OCI-M2 (cell line): ENCODE measurements at regions not wholly inside any gene's neighbourhood (a gene's known extent, or its start where the extent isn't known, plus 50 kb on each side); places are given as distances from the start of the nearest gene placed in this dataset.

Experiments
- DNase-seq: peaks from one replicate; lab custom pipeline; 2025; ENCODE audit not compliant: unreplicated experiment; lab: John Stamatoyannopoulos, UW

DNA sequence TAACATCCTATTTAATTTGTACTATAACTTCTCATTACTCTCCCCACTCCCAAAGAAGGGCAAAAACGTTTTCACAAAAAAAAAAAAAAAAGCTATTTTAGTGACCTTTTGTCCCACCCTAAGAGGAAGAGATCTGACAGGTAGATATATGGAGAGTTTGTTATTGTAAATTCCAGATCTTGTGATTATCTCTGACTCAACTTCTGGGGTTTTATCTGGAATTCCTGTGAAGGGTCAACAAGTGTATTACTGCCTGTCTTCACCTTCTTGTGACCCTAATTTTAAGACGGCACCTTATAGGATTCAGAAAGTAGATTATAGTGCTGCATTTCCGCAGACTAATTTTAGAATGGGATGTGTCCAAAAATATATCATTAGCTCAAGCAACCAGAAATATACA lies 205.9 kb upstream of the CDIN1 start:
- DNase-seq: no peak

DNA sequence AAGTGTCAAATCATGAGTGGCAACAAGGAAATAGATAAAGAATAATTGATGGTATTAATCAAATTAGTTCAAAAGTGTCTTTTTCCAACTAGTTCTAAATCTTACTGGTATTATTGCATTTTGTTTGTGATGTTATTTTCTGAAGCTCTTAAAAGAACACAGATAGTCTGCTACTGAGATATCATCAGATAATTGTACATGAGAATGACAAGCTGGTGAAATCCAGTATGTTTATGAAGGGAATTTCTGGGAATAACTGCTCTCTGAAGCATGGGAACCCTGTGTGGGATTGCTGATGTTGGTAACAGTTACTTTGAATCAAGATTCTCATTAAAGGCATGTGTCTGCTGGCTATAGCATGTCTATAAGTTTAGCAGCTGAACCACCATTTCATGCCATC lies 190.3 kb upstream of the CDIN1 start:
- no peak for DNase-seq

DNA sequence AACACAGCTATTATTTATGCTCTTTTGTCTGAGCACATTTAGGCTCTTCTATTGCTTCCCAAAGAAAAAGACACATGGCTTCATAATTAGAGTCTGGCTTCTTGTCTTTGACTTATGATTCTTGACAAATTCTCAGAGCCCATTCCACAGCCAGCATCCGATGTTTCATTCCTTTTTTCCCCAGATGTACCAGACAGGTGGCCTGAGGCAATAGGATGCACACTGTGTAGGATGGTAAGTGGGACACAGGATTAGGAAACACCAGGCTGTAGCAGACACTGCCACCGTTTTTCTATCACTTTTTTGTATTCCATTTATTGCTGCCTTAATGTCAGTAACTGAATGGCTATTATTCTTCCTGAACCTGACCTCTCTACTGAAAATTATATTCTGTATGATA lies 188.9 kb upstream of the CDIN1 start:
- no peak for DNase-seq

DNA sequence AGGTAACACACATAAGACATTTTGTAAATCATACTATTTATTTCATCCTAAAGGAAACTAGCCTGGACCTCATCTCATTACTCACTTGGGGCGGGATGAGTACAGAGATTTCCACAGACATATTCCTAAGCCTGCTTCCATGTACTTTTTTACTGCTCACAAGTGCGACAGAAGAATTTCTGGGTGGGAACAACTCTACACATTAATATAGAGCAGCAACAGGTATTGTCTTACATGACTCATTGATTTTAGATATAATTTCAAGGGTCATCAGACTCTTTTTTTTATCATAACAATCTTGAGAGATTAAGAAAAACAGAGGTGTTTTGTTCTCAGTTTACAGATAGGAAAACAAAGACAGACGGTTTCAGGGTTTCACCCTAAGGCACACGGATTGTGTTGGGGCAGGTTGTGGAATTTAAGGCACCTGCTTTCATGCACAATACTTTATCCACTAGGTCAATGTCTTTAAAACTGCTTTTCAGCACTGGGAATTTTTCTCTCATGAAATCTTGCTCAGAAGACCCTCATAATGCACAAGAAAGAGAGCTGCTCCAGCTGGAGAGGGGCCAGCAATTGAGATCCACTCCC lies 186.7 kb upstream of the CDIN1 start:
- no peak for DNase-seq

DNA sequence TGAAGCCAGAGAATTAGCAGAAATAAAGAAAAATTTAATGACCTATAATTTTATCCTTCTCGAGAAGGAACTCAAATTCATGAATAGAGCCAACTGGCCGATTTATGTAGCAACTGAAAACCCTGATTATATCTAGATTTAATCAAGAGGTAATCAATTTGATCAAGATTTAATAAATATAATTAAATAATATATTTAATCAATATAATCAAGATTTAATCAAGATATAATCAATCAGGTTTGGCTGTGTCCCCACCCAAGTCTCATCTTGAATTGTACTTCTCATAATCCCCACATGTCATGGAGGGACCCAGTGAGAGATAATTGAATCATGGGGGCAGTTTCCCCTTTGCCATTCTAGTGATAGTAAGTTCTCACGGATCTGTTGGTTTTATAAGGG lies 181.2 kb upstream of the CDIN1 start:
- DNase-seq: no peak

DNA sequence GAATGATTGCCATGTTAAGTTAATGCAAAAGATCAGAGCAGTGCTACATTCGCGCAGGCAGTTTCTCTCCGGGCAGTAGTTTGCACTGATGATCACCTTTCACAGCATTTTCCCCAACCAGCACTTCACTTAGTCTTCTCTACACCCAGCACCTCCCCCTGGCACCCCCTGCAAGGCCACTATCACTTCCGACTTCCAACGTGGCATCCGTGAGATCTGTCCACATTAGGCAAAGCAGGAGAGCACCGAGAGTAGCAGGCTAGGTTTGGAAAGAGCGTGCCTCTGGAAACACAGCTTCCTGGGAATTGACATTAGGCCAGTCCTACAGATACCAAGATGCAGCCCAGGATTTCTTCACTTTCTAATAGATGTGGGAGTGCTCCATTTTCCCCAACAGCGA lies 180.2 kb upstream of the CDIN1 start:
- no peak for DNase-seq

DNA sequence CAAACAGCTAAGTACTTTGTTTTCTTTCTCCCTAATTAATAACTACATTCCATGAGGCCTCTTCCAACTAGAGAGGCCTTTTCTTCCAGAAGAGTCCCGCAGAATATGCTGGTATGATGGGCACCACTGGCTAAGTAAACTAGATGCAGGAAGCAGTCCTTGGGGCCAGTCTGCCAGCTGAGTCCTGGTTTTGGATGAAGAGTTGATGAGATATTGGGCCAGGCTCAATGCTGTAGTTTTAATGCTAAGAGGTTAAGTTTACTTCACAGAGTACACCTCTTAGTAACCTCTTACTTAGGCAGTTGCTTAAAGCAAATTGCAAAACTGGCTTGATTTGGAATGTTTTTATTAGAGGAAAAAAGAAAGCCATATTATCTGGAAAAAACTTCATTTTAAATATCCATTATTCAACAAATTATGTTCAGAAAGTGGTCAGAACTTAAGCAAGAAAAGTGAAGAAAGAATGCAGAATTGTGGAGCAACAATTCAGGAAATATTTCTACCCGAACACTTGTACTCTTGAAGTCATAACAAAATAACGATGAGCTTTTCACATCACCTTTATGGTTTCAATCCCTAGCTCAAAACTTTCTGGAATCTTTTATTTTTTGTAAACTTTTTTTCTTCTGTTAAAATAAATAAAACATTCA lies 178.4 kb upstream of the CDIN1 start:
- no peak for DNase-seq

DNA sequence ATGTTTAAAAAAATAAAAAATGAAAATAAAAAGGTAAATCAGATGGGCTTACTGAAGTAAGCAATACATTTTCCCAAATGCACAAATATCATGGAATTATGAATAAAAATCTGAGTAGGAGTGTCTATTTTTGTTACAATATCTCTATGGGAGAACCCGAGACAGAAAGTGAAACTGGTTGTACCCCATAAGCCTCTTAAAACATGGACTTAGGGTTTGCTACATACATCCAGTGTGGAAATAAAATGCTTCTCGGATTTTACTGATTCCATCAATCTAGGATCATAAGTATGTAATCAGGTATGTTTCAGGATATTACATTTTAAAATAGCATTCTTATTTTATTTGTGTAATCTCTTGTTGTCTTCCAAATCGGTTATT lies 177.8 kb upstream of the CDIN1 start:
- no peak for DNase-seq

DNA sequence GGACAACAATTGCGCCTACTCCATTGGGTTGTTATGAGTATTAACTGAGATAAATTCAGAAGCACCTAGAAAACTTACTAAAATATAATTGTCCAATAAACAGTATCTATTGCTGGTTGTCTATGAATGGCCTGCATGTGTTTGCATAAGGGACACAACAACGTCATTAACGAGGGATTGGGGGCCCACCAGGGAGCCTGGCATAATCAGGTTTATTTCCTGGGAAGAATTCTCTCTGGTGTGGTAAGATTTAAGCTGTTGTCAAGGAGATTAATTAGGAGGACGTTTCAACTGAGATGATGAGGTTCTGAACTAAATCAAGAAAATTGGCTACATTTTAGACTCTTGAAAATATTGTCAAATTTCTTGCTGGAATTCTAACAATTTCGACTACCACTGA lies 176.1 kb upstream of the CDIN1 start:
- no peak for DNase-seq

DNA sequence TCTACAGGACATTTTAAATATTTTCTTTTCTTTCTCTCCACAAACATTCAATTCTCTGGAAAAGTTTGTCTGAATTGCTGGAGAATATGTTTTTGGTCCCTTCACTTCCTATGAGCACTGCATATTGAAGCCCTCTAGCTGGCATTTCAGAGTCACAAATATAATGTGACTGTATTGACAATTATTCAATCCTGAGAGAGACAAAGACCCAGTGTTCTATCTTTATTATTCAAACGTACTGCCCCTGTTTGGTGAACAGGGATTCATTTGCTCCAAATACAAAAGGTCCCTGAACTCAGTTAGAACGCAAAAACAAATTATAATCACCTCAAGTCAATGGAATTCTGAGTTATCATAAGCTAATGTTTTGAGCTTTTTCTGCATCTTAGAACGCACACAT lies 173.1 kb upstream of the CDIN1 start:
- DNase-seq: no peak

DNA sequence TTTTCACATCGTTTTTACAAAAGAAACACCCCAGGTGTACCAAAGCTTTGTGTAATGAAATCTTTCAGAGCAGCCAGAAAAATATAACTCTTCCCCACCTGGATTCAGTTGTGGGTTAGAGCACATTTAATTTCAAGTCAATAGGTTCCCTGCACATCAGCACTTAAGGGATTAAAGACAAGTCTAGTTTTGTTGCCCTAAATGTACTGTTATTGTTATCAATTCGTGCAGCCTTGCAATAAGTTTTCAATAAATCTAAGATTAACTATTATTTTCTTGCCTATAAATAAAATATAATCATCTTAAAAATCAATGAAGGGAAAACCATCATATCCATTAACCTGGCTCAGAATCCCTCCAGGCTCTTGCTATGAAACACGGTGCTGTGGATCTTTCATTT lies 172.5 kb upstream of the CDIN1 start:
- DNase-seq: no peak

DNA sequence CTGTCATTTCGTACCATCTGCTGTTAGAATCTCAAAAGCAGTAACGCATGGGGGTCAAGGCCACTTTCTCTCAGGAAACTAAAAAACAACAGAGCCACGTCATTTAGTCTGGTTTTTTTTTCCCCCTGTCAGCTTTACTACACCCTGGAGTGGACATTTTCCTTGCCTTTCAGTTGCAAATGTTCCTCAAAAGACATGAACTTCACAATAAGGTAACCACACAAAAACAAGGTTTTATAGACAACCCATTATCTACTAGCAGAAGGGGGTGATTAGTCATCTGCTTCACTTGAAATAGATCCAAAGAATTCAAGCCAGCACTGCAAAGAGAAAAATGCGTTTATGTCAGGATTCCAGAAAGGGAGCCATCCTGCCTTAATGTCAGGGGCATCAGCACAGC lies 171.8 kb upstream of the CDIN1 start:
- DNase-seq: no peak

DNA sequence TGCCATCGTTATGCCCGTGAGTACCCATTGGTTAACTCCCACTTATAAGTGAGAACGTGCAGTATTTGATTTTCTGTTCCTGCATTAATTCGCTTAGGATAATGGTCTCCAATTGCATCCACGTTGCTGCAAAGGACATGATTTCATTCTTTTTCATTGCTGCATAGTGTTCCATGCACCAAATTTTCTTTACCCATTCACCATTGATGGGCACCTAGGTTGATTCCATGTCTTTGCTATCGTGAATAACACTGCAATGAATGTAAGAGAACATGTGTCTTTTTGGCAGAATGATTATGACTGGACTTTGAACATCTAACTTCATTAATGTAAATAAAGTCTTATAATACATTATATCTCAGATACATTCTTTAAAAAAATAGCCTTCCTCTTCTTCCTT lies 169.6 kb upstream of the CDIN1 start:
- no peak for DNase-seq

DNA sequence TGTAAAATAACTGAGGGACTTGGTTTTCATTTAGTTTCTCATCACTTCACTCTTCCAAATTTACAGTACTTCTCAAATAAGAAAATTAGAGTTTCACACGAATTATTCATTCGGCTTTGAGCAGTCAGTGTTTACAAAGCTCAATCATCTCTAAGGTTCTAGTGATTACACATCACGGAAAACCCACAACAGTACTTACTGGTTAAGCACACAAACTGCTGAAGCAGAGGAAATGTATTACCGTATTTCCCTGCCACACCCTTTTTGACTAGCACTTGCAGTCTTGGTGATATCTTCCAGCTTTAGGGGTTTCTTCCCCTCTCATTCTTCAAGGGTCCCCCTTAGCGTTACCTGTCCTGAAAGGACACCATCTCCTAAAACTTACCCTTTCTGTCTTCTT lies 164.8 kb upstream of the CDIN1 start:
- no peak for DNase-seq

DNA sequence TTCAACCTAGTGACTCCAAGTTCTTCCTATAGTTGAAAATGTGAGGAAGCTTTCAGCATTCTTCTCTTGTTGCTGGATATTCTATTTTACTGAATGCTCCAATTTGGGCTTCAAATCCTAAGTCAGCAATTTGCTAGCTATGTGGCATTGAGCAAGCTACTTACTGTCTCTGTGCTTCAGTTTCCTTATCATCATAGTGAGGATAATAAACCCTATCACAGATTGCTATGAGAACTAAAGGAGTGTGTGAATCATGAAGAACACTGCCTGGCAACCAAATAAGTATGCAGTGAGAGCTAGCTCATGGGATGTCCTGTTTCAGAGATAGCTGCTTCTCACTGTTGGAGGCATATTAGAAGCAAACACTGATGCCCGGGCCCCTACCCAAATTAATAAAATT lies 163.8 kb upstream of the CDIN1 start:
- DNase-seq: no peak

DNA sequence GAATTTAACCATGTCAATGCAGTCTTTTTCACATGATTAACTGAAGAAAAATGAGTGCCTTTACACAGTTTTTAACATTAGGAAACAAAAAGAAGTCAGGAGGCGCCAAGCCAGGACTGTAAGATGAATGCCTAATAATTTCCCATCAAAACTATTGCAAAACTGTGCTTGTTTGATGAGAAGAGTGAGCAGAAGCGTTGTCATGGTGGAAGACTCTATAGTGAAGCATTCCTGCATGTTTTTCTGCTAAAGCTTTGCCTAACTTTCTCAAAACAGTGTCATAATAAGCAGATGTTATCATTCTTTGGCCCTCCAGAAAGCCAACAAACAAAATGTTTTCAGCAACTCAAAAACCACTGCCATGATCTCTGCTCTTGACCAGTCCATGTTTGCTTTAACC lies 156.8 kb upstream of the CDIN1 start:
- DNase-seq: no peak

DNA sequence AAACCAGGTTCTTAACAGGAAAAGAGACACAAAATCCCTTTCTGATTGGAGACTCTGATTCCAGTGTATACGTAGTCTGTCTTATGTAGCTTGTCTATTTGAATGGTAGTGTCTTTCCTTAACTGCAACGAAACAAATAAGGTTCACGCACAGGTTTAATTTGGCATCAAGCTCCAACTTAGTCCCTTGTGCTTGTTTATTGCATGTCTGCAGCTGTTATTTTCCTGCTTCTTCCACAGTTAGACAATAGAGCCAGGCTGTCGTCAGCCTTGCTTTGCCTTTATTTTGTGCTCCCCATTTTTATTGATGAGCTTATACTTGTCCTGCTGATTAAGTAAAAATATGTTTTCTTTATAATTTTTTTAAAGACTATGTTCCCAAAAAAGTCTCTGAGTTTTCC lies 152.7 kb upstream of the CDIN1 start:
- no peak for DNase-seq

DNA sequence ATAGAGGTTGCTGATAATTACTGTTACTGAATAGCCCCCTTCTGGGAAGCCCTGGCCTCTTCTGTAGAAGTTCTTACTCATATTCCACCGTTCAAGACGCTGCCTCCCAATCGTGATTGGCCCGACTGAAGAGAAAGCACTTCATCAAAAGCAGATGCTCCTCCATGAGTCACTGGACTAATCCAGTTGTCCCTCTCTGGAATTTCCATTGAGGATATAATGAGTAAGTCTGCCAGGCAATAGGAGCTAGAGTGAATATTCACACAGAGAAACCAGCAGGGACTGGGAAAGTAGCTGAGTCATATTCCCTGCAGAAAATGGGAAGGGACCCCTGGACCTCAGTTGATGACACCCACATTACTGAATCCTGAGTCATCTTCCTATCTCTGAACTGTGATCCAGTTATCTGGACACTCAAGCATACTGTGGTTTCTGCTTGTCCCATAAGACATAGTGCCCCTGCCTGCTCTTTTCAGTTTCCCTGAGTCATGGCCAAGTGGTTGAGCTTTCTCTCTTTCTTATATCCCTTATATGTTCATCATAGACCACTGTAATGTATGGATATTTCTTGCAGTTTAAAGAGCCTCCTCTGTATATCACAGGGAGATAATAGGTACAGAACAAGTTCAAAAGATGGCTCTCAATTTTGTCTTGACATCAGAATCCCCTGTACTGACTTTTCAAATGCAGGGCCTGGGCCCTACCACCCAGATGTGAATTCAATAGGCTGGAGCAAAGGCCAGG lies 151.2 kb upstream of the CDIN1 start:
- DNase-seq: peak; percentile 80

DNA sequence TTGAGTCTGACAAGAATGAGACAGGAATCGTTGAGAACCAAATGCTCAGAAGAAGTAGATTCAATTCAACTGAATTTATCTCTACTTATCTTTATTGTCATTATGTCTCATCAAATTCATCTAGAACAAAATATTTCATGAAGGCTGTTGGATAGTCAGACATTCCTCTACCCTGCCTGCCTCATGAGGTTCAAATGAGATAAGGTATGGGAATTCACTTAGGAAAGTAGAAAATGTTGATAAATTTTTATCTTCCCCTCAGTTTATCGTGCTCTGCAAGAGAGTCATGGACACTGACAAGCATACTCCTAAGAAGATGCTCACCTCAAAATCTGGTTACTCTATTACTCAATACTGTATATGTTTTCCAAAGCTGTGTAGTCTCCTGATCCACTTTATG lies 149.7 kb upstream of the CDIN1 start:
- no peak for DNase-seq

DNA sequence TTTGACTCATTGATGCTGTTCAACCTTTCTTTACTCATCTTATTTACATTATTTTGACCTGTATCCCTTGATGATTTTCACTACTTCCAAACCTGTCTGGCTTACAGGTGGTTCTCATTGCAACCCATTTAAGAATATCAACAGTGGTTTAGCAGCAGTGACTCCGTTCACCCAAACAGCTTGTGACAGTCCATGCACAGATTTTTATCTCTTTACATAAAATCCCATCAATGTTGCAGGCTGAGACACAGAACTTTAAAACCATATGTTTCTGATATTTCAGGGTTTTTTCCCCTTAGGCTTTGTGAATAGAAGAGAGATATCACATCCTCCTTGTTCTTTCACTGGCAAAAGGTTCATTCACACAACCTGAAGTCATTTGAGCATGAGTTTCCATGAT lies 149.1 kb upstream of the CDIN1 start:
- DNase-seq: no peak

DNA sequence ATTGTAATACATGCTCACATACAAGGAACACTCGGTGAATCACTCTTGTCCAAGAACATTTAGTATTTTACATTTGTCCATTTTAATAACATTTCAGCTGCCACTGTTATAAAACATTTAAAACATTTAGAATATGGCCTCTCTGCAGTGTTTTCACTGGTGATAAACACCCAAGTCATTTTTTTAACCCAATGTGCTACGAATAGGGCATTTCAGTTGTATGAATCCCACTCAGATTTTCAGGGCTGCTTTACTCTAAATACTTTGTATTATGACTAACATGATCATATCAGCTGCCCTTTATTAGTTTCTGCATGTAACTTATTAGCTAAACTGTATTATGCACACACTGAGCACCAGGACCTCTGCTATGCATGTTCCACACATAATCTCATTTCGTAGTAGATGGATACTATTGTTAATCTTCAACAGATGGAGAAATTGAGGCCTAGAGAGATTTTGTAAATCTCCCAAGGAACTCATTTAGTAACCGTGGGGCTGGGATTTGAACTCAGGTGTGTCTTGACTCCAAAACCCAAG lies 148.6 kb upstream of the CDIN1 start:
- no peak for DNase-seq

DNA sequence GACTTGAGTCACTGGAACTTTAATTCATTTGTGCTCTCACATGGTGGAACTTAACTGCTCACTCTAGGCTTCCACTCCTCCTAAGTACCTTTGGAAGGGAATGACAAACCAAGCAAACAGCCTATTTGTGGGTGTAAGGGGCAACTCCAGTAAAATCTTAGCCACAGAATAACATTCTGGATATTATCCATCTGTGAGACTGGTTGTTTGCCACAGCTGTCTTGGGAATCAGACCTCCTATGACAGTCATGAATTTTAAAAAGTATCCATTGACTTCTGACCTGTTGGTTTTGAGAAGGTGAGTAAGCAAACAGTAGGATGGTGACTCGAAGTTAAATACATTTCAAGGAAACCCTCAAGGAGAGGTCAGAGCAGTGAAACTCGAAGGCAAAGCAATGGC lies 147.3 kb upstream of the CDIN1 start:
- DNase-seq: no peak

DNA sequence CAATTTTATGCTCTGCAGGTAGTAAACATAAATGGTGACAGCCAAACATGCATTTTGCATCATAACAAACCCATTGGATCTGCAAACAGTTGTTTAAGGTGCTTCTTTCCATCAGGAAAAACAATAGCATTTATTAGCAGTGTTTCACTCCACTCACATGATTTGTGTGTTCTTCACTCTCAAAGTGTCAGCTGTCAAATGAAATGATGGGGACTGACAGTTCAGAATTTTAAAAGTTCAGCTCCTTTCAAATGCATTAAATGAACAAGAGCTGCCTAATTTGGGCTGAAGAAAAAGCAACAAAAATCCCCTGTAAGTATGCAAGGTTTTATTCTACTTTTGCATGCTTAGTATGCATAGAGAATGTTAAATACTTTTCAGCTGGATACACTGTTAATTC lies 145.2 kb upstream of the CDIN1 start:
- DNase-seq: no peak
